ENCODE measurements at regions not wholly inside any gene's neighbourhood (a gene's known extent, or its start where the extent isn't known, plus 50 kb on each side); places are given as distances from the start of the nearest gene placed in this dataset.

DNA sequence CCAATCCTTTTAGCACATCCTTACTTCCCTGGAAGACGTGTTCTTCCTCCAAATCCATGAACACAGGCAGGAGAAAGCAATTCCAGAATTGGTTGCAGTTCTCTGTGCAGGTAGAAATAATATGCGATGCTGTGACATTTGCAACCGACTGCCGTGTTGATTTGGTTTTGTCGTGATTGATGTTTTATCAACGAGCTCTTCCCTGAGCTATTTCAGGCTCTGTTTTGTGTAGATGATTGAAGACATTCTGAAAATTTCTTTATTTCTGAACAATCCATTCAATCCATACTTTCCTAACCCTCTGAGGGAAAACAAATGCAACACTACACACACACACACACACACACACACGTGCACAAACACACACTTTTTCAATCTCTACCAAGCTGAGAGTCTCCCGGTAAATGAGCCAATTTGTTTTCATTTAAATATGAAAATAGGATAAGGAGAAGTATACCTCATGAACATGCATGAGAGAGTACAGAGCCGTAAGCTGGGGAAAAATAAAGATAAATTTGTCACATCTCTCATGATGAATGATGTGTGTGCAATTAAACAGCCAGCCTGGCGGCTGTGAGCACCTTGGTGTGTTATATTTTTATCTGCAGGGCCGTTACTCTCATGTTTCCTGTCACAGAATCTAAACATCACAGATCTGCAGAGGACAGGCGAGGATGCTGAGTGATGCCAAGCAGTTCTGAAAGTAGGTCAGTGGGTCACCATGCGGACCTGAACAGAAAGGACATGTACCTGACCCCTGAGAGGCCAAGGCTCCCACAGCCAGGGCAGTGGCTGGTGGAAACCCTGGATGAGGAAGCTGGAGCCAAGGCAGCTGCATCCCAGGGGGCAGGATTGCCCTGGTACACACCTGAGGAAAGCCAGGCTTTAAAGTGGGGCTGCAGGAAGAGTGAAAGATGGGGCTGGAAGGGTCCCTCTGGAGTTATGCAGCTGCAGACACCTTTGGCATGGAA, 64.8 kb downstream of the PDCL3 start:
- DNase-seq: no peak

- no peak for DNase-seq
Measured at GRCh38 chr2:100628506-100628905, 65.7 kb downstream of the PDCL3 start.

- no peak for DNase-seq
Measured at GRCh38 chr2:100629309-100629708, 66.5 kb downstream of the PDCL3 start.

DNA sequence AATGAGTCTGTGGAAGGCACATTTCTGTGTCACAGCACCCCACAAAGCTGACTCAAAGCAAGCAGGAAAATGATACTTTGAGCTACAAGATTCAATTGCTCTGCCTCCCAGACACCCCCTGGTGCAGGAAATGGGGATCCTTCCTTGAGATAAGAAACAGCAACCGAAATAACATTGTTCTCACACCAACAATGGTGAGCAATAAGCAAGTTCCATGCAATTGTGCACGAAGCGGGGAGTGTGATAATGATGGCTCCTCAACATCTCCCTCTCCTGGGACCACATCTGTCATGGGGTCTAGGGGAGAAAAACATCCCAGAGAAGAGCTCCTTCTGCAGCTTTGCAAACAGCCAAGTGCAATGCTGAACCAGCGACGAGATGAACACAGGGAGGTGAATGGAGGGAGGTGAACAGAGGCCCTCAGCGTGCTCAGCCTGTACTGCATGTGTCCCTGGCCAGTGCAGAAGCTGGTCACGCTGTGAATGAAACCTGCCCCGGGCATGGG, 67.7 kb downstream of the PDCL3 start:
- no peak for DNase-seq

- DNase-seq: no peak
Measured at GRCh38 chr2:100632037-100632436, 69.2 kb downstream of the PDCL3 start.

DNA sequence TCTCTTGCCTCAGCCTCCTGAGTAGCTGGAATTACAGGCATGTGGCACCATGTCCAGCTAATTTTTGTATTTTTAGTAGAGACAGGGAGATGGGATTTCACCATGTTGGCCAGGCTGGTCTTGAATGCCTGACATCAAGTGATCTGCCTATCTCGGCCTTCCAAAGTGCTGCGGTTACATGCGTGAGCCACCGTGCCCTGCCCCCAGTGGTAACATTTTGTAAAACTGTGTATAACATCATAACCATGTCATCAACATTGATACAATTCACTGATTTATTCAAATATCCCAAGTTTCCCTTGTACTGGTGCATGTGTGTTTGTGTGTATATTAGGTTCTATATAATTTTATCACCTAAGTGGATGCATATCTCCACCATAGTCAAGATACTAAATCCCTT, 70.0 kb downstream of the PDCL3 start:
- DNase-seq: no peak

DNA sequence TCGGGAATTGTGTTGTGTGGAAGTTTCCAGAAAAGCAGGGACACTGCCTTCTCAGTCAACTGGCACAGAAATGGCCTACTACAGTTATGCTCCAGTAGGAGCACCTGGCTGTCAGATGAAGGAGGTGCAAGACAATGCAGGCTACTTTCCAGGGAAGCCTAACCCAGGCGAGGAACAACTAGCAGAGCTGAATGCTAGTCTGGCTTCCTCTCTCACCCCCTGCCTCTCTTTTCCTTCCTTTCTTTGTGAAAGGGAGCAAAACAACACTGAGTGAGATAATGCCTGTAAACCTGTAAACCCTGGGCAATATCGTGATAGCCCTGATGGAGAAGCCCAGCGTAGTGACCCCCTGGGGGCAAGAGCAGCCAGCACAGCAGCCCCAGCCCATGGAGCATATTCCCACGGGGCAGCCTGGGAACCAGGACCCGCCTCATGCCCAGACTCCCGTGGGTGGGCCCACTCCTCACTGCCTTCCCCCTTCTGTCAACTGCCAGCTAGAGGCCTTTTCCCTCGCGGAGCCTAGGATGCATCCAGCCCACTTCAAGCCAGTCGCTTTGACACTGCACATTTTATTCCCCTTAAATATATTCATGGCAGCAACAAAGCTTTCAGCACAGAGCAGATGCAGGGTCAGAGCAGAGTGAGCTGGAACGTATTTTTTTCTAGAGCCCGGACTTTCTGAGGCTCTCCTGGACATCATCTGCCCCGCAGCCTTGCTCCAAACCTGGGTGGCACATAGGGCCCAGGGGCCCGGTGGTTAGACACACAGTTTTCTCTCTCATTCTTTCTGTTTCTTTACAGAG, 77.0 kb downstream of the PDCL3 start:
- DNase-seq: no peak

GRCh38 chr2:100640431-100641124, 77.8 kb downstream of the PDCL3 start:
- no peak for DNase-seq

DNA sequence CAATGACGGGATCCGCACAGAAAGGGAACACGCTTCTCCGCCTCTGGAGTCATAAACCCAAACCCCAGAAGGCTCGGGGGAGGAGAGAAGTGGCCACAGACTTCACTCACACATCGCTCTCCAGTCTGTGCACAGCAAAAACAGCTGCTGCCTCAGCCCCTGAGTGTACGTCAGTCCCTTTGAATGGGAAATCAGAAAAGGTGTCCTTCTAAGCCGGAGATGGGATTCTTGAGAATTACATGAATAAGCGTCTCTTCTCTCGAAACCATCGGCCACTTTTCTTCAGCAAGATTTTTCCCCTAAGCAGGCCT, 78.3 kb downstream of the PDCL3 start:
- DNase-seq: no peak

- DNase-seq: no peak
Measured at GRCh38 chr2:100642425-100642824, 79.6 kb downstream of the PDCL3 start.

DNA sequence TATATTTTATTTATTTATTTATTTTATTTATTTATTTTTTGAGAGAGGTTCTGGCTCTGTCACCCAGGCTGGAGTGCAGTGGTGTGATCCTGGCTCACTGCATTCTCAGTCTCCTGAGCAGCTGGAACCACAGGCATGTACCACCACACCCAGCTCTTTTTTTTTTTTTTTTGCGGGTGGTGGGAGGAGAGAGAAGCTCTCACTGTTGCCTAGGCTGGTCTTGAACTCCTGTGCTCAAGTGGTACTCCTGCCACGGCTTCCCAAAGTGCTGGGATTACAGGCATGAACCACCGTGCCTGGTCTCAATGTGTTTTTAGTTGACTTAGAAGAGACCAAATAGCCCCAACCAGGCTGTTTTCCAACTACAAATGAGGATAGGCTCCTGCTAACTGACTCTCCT, 80.7 kb downstream of the PDCL3 start:
- no peak for DNase-seq

- no peak for DNase-seq
Measured at GRCh38 chr2:100643906-100644501, 81.2 kb downstream of the PDCL3 start.

- DNase-seq: no peak
Measured at GRCh38 chr2:100645695-100646429, 83.1 kb downstream of the PDCL3 start.

GRCh38 chr2:100647709-100648108, 84.9 kb downstream of the PDCL3 start:
- no peak for DNase-seq

GRCh38 chr2:100650151-100650550, 87.4 kb downstream of the PDCL3 start:
- DNase-seq: no peak

DNA sequence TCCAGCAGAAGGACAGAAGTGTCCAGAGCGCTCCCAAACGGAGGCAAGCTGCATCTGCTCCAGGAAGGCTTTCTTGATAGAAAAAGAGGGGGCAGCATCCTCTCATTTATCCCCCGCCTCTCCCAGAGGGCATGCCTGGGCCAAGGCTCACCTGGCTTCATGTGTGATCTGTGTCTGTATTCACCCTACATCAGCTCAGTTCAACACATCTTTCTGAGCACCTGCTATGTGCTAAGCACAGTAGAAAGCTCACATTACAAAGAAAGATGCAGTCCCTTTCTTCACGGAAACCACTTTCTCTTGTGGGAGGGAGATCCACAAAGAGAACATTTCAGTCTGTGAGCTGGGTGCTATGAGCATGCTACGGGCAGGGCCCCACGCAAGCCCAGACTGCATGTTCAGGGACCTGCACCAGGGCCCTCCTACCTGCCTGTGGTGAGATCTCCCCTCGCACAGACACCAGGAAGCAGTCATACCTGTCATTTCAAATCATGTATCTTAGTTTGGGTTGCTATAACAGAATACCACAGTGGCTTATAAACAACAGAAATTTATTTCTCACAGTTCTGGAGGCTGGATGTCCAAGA, 90.7 kb downstream of the PDCL3 start:
- peak; percentile 34 for DNase-seq

DNA sequence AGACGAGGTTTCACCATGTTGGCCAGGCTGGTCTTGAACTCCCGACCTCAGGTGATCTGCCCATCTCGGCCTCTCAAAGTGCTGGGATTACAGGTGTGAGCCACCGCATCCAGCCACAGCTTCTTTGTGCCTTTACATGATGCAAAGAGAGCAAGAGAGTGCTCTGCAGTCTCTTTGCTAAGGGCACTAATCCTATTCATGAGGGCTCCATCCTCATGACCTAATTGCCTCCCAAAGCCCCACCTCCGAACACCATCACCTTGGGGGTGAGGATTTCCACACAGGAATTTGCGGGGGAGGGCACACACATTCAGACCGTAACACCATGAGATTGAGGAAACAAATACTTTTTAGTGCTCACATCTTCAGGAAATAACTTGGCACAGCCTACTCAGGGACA, 91.8 kb downstream of the PDCL3 start:
- DNase-seq: no peak

- no peak for DNase-seq
Measured at GRCh38 chr2:100655446-100655845, 92.7 kb downstream of the PDCL3 start.

DNA sequence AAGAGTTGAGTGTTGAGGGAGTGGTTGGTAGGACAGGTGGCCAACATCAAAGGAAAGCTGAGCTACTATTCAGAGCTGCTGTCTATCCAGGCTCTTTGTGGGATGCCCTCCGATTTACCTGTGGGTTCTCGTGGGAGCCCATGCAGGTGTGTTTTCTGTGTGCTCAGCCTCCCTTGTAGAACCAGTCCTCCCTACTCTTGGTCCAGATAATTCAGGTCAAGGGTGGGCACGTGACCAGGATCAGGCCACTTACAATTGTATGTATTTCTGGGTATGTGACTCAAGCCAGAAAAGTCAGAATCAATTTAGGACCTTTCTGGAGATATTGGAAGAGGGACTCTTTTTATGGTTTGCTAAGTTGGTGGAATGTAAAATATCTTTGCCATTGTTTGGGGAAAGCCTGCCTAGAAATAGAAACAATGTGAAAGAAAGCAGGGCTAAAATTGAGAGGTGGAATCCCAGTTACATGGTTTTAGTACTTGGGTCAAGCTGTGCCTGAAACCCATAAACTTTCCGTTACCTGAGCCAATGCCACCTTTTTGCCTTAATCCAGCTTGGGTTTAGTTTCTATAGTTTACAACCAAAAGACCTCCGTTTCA, 93.2 kb downstream of the PDCL3 start:
- no peak for DNase-seq

DNA sequence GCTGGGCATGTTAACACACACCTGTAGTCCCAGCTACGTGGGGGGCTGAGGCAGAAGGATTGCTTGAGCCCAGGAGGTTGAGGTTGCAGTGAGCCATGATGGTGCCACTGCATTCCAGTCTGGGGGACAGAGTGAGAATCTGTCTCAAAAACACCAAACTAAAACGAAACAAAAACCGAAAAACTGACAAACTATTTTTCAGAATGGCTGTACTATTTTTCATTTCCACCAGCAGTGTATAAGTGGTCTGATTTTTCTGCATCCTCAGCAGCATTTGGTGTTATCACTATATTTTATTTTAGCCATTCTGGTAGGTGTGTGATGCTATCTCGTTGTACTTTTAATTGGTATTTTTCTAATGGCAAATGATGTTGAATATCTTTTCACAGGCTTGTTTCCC, 95.2 kb downstream of the PDCL3 start:
- no peak for DNase-seq

- no peak for DNase-seq
Measured at GRCh38 chr2:100660851-100661584, 98.2 kb downstream of the PDCL3 start.
